Prostate gland (tissue), 2 donors: ENCODE measurements at regions not wholly inside any gene's neighbourhood (a gene's known extent, or its start where the extent isn't known, plus 50 kb on each side); places are given as distances from the start of the nearest gene placed in this dataset.

Experiments used
- POLR2A ChIP-seq: fragments of 450-650 bp; IDR thresholded peaks from one replicate; pipeline ENCODE4 v1.6.1; 2016; ENCODE audit warnings: antibody characterized with exemption, mild to moderate bottlenecking
- POLR2AphosphoS5 ChIP-seq: sonication (generic); formaldehyde crosslinking; IDR thresholded peaks from one replicate; pipeline ENCODE4 v1.6.1; 2017; ENCODE audit warnings: antibody characterized with exemption
- TF ChIP-seq, protein P1 (sequence below), 4 experiments: fragments of 200-600 bp in 2 of 4; fragments of 450-650 bp in 2 of 4; sonication (generic) in 2 of 4; IDR thresholded peaks; 1 replicate in 3 of 4; 2 replicates in 1 of 4; pipeline ENCODE4 v1.5.1; 2016 to 2019; ENCODE audit warnings: antibody characterized with exemption in 4 of 4, mild to moderate bottlenecking in 2 of 4, moderate library complexity in 2 of 4

DNA sequence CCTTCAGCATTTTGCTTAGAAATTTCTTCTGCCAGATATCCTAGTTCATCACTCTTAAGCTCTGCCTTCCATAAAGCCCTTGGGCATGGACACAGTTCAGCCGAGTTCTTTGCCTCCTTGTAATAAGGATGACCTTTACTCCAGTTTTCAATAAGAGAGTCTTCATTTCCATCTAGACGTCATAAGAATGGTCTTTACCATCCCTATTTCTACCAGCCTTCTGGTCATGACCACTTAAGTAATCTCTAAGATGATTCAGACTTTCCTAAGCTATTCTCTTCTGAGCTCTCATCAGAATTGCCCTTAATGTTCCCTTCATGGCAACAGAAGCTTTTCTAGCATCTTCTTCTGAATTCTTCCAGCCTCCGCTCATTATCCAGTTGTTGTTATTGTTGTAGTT, 126.1 kb downstream of the TFAP2C start:
- TF ChIP-seq, protein P1, sequence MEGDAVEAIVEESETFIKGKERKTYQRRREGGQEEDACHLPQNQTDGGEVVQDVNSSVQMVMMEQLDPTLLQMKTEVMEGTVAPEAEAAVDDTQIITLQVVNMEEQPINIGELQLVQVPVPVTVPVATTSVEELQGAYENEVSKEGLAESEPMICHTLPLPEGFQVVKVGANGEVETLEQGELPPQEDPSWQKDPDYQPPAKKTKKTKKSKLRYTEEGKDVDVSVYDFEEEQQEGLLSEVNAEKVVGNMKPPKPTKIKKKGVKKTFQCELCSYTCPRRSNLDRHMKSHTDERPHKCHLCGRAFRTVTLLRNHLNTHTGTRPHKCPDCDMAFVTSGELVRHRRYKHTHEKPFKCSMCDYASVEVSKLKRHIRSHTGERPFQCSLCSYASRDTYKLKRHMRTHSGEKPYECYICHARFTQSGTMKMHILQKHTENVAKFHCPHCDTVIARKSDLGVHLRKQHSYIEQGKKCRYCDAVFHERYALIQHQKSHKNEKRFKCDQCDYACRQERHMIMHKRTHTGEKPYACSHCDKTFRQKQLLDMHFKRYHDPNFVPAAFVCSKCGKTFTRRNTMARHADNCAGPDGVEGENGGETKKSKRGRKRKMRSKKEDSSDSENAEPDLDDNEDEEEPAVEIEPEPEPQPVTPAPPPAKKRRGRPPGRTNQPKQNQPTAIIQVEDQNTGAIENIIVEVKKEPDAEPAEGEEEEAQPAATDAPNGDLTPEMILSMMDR (IDR thresholded peaks at IDR 0.05), result no peak
- no peak for TF ChIP-seq POLR2AphosphoS5
- no peak for TF ChIP-seq POLR2A
